ENCODE measurements at regions not wholly inside any gene's neighbourhood (a gene's known extent, or its start where the extent isn't known, plus 50 kb on each side); places are given as distances from the start of the nearest gene placed in this dataset.
"Not testable (repeated sequence)": the region's sequence is repeated elsewhere in the genome, so short reads cannot be mapped to it uniquely, and the experiment has no call there.

DNA sequence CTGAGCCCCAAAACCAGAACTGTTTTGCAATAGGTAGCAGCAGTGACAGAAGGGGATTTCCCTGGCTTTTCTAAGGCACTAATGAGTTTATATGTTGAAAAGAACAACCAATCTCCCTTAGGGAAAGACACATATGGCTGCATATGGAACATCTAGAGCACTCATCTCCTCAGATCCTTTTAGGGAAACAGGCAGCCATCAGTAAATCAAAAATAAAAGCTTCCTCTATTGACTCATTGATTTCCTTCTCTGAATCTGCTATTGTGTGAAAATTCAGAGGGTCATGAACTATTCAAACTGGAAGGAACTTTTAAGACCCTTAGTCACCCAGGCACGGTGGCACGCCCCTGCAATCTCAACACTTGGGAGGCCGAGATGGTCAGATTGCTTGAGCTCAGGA lies 110.9 kb upstream of the NANOS1 start:
- DNase-seq, result no peak

DNA sequence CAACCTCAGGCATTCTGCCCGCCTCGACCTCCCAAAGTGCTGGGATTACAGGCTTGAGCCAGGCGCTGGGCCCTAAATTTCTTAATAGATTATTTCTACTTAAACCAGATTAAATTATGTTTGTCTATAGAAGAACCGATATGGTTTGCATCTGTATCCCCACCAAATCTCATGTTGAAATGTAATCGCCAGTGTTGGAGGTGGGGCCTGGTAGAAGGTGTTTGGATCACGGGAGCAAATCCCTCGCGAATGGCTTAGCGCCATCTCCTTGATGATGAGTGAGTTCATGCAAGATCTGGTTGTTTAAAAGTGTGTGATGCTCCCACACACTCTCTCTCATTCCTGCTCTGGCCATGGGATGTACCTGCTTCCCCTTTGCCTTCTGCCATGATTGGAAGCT lies 109.3 kb upstream of the NANOS1 start:
- DNase-seq, result no peak

DNA sequence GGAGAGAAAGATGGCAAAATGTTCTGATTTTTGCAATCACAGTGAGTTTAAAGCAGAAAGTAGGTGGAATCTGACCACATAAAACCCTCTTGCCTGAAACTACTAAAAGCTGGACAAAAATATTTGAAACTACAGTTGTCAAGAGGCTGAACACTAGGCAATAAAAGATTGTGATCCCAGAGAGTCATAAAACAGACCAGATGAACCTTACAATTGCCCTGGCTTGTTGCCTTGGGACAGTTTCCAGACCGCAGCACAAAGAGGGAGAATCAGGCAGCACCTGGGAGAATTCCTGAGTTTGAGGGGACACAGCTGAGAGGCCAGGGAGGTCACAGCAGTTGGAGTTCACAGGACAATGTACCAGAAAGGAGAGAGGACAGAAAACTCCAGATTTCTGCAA lies 107.3 kb upstream of the NANOS1 start:
- DNase-seq, result no peak

DNA sequence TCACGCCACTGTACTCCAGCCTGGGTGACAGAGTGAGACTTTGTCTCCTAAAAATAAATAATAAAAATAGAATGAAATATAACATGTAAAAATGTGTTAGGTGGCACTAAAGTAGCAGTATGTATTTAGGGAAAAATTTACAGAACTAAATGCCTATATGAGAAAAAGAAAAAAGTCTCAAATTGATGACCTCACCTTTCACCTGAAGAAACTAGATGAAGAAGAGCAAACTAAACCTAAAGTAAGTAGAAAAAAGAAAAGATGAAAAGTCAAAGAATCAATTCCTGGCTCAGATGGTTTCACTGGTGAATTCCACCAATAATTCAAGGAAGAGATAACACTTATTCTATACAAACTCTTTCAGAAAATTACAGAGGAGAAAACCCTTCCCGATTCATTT lies 106.5 kb upstream of the NANOS1 start:
- no peak for DNase-seq

DNA sequence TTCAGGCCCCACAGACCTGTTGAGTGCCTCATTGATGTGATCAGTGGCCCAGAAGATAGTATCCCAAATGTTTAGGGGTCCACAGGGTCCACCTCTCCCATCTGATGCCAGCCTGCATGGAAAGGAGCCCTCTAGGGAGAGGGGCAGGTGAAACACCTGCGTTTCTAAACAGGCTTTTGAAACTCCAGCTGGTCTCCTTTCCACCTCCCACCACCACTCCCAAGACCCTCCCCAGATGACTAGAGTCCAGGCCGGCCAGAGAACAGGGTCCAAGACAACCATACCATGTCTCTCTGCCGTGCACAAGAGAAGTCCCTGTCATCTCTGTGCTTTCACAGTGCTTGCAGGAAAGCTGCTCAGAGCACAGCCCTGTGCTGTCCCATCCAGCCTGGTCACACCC lies 105.0 kb upstream of the NANOS1 start:
- no peak for DNase-seq

DNA sequence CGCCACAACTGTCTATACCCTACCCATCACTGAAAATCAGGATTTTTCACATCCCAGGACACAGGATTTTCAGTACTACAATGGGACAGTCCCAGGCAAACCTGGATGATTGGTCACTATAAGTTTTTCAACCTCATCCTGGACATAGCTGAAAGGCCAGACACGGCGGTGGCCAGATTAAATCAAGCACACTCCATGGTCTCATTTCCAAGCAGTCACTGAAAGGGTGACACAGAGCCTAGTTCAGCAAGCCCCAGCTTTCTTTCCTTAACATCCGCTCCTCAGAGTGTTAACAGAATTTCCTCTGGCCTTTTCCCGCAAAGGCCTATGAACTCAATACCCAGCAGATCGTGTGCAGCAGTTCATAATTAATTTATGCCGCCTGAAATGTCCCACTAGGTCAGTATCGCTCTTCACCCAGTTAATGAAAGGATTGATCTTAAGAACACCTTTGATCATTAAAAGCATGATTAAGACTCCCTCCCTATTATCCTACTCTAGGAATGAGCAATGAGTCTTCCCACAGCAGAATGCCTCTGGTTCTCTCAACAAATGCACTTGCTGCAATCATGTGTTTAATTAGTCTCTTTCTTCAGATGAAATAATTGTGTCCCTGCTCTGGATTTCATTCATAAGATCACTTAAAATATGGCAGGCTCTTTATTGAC lies 104.0 kb upstream of the NANOS1 start:
- DNase-seq, result no peak

DNA sequence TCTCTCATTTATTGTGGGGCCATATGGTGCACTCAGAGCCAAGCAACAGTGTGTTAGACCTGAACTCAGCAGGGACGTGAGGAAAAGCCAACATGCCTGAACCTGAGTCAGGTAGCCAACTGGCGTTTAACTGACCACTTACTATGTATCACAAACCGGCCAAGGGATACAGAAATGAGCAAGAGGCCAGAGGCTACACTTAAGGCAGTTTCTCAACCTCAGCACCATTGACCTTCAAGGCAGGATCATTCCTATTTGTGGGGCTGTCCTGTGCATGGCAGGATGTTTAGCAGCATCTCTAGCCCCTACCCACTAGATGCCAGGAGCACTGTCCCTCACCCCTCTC lies 103.5 kb upstream of the NANOS1 start:
- DNase-seq, result no peak

DNA sequence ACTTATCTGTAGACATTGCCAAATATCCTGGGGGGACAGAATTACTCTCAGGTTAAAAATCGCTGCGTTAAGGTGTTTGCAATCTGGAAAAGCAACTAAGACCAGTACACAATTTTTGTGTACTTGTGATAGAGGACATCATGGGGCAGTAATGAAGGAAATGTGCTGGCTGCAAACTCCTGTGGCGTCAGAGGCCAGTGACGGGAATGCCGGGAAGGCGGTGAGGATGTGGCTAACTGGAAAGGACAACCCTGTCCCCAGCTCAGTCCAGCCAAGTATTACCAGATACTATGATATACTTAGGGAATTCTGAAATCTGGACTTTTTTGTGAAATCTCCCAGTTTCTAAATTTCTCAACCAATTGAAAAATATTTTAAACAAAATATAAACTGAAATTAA lies 103.1 kb upstream of the NANOS1 start:
- DNase-seq, result no peak

DNA sequence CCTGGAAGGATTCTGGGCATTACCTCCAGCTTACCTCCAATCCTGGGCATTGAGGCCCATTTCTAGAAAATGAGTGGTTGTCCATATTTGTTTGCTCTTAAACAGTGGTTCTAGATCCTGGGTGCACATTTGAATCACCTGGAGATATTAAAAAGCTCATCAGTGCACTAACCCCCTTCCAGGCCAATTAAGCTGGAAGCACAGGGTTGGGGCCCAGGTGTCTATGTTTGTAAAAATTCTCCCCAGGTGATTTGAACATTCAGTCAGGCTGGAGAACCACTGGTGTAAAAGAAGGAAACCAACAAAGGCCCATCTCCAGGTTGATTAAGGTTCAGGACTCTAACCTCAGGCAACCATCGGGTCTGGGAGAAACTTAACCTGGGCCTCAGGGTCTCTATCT lies 102.6 kb upstream of the NANOS1 start:
- DNase-seq, result no peak

DNA sequence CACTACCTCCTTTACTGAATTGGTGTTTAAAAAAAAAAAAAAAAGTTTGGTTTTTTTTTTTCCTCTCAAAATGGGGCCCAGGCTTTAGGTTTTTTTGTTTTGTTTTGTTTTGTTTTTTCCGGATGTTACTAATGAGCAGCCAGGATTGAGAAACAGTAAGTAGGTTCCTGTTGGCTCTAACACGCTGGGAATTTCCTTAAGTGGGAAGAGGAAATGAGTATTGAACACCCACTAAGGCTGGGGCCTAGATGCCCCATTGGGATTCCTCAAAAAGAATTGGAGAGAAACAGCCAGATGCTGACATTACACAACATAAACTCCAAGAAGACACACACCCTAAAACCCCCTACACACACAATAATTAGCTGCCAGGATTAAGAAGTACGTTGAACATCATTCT lies 102.2 kb upstream of the NANOS1 start:
- DNase-seq, result no peak

DNA sequence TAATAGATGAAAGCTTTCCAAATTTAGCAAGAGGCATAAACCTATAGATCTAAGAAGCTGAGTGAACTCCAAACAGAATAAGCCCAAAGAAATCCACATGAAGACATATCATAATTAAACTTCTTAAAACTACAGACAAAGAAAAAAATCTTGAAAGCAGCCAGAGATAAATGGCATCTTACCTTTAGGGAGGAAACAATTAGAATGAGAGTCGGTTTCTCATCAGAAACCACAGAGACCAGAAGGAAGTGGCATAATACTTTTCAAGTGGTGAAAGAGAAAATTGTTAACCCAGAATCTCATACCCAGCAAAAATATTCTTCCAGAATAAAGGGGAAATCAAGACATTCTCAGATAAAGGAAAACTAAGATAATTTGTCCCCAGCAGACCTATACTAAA lies 98.9 kb upstream of the NANOS1 start:
- DNase-seq, result no peak

DNA sequence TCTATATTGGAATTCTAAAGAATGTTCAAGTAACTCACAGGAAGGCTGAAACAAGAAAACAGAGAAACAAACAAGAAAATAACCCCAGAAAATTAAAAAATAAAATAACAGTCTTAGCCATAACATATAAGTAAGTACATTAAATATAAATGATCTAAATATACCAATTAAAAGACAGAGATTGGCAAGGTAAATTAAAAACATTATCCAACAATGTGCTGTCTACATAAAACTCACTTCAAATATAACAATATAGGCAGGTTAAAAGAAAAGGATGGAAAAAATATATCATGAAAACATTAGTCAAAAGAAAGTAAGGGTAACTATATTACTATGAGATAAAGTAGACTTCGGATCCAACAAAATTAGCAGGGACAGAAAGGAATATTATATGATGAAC lies 98.1 kb upstream of the NANOS1 start:
- DNase-seq, result no peak

DNA sequence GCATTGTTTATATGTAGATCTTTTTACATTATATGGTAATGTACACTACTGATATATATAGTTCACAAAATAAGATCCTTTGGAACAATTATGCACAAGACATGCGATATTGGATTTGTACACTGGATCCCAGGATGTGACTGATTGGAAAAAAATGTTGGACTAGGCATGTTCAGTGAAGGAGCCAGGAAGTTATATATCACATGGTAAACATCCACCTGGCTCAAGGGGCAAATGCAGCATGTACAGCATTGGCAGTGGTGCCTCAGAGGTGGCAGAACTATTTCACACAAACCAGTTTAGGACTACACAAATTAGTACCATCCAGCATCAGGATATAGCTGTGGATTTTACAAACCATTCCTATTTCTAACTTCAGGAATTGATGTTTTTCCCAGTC lies 97.4 kb upstream of the NANOS1 start:
- not testable (repeated sequence) for DNase-seq

DNA sequence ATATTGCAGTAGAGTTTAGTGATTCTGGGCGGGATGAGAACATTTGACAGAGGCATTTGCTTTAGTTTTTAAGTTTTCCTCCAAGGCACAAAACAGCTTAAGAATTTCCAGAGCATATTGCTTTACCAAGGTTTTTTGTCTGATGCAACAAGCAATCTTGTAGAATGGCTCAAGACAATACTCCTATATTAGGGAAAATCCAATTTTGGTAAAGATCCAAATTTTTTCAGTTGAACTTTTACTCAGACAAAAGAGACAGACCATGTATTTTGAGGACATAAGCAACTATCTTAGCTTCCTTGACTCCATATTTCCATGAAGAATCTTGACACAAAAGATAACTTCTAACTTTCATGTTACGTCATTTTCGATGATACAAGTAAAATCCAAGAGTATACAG lies 92.3 kb upstream of the NANOS1 start:
- no peak for DNase-seq

DNA sequence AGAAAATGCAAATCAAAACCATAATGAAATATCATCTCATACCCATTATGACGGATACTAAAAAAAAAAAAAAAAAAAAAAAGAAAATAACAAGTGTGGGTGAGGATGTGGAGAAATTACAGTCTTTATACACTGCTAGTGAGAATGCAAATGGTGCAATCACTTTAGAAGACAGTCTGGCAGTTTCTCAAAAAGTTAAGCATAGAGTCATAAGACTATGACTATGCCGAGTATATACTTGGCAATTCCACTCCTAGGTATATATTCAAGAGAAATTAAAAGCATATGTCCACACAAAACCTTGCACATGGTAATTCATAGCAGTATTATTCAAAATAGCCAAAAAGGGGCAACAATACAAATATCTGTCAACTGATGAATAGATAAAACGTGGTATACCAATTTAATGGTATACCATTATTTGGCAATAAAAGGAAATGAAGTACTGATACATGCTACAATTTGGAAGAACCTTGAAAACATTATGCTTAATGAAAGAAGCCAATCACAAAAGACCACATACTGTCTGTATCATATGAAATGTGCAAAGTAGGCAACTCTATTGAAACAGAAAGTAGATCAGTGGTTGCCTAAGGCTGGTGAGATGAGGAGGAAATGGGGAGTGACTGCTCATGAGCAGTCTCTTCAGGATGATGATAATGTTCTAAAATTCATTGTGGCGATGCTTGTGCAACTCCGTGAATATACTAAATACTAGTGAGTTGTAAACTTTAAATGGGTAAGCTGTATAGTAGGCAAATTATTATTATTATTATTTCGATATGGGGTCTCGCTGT lies 90.1 kb upstream of the NANOS1 start:
- no peak for DNase-seq

DNA sequence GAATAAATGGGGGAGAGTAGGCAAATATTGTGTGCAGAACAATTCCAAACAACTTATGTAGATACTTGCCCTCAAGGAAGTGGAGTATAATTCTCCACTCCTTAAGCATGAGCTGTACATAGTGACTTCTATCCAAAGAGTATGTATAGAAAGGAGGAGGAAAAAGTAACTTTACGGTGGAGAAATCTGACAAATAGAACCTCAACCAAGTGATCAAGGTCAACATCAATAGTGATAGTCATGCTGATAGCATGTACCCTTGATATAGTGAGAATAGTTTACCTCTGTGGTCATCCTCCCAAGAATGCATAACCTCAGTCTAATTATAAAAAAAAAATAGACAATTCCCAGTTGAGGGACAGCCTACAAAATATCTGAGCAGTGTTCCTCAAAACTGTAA lies 89.1 kb upstream of the NANOS1 start:
- no peak for DNase-seq

DNA sequence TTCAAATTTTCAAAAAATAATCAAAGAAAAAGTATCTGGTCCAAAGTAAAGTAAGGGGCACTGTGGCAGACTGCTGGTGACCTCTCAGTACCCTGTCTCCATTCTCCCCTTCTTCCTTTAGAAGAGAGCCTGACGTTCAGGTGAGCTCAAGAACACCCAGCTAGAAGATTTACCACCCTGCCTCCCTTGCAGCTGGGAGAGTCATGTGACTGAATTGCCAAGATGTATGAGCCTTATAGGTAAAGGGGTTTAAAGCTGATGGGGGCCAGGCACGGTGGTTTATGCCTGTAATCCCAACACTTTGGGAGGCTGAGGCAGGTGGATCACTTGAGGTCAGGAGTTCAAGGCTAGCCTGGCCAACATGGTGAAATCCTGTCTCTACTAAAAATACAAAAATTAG lies 86.3 kb upstream of the NANOS1 start:
- no peak for DNase-seq

DNA sequence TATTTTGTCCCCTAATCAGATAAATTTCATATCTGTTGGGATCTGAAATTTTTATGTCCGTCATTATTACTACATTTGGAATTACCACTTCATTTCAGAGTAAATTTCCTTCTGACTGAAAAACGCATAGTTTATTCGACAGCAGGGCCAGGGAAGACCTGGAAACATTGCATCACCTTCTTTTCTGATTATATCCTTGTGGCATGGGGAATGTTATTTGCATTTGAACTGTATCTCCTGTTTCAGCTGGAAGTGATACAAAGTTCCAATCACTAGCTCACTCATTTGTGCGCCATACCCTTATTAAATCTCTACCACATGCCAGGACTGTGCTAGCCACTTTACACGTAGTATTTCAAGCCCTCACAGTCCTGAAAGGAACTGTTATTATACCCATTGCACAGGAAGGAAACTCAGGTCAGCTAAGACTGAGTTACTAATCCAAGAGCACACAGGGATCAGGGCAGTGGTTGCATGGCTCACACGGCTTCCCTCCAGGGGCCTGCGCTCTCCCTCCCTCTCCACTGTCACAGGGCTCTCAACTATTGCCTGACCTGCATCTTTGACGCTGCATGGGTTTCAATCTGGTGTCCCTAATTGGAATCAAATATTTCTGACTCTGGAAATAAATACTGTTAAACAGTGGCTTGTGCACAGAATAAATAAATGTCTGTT lies 84.4 kb upstream of the NANOS1 start:
- no peak for DNase-seq

DNA sequence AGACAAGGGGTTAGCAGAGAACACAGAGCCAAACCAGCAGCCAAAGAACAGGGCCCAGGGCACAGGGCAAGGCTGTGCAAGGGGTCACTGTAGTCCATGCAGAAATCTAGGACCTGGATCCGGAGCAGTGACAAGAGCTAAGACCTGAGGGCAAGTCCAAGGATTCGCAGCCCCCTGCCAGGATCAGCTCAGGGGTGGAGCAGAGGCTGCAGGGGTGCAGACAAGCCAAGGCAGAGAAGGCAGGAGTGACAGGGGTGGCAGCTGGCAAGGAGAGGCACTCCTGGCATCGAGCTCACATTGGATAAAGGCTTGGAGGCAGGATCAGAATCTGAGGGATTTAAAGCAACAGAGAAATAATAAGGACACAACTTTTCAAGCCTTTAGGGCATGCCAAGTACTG lies 80.7 kb upstream of the NANOS1 start:
- DNase-seq, result no peak

DNA sequence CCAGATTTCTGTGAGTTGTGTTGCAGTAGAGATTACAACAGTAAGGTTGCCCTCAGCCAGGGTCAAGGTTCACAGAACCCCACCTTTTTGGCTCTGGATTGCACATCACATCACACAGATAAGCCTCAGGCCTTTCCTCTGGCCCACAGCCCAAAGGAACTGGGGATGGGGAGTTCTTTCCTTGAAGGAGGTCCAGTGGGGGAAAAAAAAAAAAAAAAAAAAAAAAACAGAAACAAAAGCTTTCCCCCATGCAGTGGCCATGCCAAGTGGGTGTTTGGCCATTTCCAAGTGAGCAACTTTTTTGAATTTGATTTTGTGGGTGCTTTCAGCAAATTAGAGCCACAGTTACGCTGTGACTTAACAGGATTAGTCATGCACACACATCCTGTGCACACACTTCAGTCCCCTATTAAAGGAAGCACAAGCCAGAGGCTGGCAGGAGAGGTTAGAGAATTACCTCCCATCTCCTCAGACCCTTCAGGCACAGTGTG lies 79.3 kb upstream of the NANOS1 start:
- no peak for DNase-seq

DNA sequence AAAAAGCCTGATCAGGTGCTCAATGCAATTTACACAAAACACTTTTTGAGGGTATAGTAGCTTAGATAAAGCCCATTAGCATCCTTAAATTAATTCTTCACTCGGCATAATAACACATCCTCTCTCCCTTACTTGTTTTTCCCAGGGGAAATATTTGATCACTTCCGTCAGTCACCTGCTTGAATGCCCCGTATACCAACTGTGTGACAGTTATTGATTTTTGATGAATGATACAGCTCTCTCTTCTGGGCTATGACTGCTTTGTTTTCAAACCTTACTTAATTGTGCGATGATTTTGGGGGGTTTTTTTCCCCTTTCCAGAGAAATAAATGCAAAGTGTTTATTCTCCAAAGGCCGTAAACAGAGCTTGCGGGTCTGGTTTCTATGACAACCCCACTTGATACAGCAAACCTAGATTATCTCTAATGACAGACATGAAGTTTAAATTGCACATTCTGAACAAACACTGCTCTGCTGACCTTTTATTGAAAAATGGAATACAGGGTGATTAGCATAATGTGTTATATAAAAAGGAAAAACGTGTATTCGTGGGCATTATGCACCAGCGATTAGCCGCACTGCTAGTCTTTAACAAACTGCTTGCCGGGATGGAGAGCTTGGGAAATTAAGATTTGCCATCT lies 78.4 kb upstream of the NANOS1 start:
- no peak for DNase-seq

DNA sequence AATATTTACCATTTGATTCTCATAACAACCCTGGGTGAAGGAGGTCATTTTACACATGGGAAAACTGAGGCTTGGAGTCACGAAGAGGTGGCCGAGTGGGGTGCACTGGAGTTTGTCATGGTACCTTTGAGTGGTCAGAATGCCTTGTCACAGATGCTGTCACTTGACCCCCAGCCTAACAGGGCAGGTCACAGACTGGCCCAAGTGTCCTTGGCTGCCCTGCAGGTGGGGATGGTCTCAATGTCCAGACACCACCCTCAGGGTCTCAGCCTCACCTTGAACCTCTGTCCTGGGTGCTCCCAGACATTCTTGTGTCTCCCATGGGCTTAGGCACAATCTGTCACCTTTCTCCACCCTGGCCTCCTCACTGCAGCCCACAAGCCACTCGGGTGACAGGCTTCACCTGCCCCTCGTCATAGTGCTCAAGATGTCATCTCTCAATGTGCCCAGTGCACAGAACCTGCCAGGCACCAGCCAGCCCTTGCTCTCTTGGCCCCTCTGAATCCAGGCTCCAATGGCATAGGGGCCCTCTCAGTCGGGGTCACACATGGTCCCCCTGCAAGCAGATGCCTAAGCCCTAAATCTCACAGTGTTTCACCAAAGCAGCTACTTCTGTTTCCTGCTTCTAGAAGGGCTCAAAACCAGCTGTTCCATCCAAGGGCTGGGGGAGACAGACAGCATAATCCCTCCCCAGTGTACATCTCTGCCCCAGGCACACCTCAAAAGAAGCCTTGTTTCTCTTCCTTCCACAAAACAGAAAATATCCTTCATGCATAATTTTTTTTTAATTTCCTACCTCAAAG lies 76.8 kb upstream of the NANOS1 start:
- DNase-seq, result no peak
